CD4-positive, alpha-beta memory T cell (primary cell): ENCODE measurements at regions not wholly inside any gene's neighbourhood (a gene's known extent, or its start where the extent isn't known, plus 50 kb on each side); places are given as distances from the start of the nearest gene placed in this dataset.

Experiments used
- CTCF ChIA-PET: fragments of 350-600 bp; sonication (Branson Sonifier 250); formaldehyde crosslinking; loops from one replicate; lab custom pipeline; 2021; ENCODE audit warnings: inconsistent platforms; ENCODE audit not compliant: partially characterized antibody; lab: Charles Lee
- POLR2A ChIA-PET: fragments of 350-600 bp; sonication (Branson Sonifier 250); formaldehyde crosslinking; loops from one replicate; lab custom pipeline; 2021; ENCODE audit not compliant: partially characterized antibody; lab: Charles Lee
- DNase-seq, 5 donors: peaks; one replicate each; pipeline versions ENCODE4 v3.0.0 to v3.0.0-alpha.2; 2020 to 2022; ENCODE audit warnings: mixed read lengths in 1 of 5
- H3K27ac ChIP-seq: one replicate; pipeline ENCODE4 v1.7.0; 2013; ENCODE audit warnings: low read depth, low read length
- H3K27me3 ChIP-seq: 2 replicates; pipeline ENCODE4 v1.7.0; 2013; ENCODE audit warnings: mild to moderate bottlenecking, low read length, moderate library complexity; ENCODE audit not compliant: insufficient read depth
- H3K36me3 ChIP-seq: 2 replicates; pipeline ENCODE4 v1.7.0; 2013; ENCODE audit warnings: mild to moderate bottlenecking, low read length, moderate library complexity; ENCODE audit not compliant: insufficient read depth
- H3K4me1 ChIP-seq: 2 replicates; pipeline ENCODE4 v1.7.0; 2013; ENCODE audit warnings: mild to moderate bottlenecking, low read length, moderate library complexity; ENCODE audit not compliant: insufficient read depth
- H3K4me3 ChIP-seq, 2 donors: one replicate each; pipeline ENCODE4 v1.7.0; 2013; ENCODE audit warnings: low read length in 2 of 2, mild to moderate bottlenecking in 1 of 2
- H3K9me3 ChIP-seq, 2 donors: one replicate each; pipeline ENCODE4 v1.7.0; 2013; ENCODE audit warnings: low read length in 2 of 2, control low read depth in 1 of 2; ENCODE audit not compliant: control insufficient read depth in 1 of 2
- H3K27ac Mint-ChIP-seq, 7 donors: one replicate each; pipeline ENCODE4 v1.8.0; 2020 to 2021; ENCODE audit warnings: mixed read lengths in 7 of 7, mild to moderate bottlenecking in 6 of 7, inconsistent platforms in 3 of 7, moderate library complexity in 3 of 7
- H3K27me3 Mint-ChIP-seq, 2 donors: one replicate each; pipeline ENCODE4 v1.8.0; 2020 to 2021; ENCODE audit warnings: mixed read lengths in 2 of 2
- H3K36me3 Mint-ChIP-seq, 2 donors: one replicate each; pipeline ENCODE4 v1.8.0; 2020 to 2021; ENCODE audit warnings: mixed read lengths in 2 of 2, inconsistent platforms in 1 of 2, mild to moderate bottlenecking in 1 of 2
- H3K4me1 Mint-ChIP-seq, 4 donors: one replicate each; pipeline ENCODE4 v1.8.0; 2020 to 2021; ENCODE audit warnings: mixed read lengths in 4 of 4, mild to moderate bottlenecking in 1 of 4
- H3K4me3 Mint-ChIP-seq, 8 donors: one replicate each; pipeline ENCODE4 v1.8.0; 2020 to 2021; ENCODE audit warnings: mixed read lengths in 8 of 8, mild to moderate bottlenecking in 7 of 8, moderate library complexity in 6 of 8, inconsistent platforms in 3 of 8
- H3K9me3 Mint-ChIP-seq, 8 donors: one replicate each; pipeline ENCODE4 v1.8.0; 2020 to 2021; ENCODE audit warnings: mixed read lengths in 8 of 8, mild to moderate bottlenecking in 5 of 8, inconsistent platforms in 3 of 8, moderate library complexity in 1 of 8
- intact Hi-C: fragments of 100-400 bp; cut with micrococcal nuclease; formaldehyde crosslinking; loops from one replicate; pipeline ENCODE4 v1.15.1; 2023

DNA sequence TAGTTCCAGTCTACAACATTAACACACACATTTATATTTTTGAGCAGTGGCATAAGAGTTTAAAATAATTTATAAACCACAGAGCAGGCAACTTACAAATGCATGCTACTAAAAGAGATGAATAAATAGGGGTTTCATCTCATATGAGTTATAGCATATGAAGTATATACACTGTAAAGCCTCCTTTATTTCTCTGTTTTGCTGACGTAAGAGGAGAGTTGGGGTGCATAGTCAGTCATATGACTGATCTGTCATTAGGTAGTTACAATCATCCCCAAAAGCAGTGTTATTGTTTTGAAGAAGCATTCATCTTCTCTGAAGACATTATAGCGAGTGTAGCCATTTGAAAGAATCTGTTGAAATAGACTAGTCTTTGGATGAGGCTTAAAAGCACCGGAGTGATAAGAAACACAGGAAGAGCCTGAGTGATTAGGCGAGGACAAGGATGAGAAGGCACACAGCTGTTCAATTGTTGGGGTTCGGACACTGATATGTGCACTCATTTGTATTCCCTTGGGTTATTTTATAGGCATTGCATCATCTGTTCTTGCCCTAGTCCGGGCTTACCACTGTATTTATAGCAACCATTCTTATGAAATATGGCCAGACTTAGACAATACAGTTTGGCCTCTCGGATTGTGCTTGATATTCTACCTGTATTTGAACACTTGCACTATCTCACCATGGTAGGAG, 325.7 kb downstream of the SAMD5 start:
- CTCF ChIA-PET: no interaction called here
- H3K9me3 ChIP-seq: no peaks in the 10 kb centered on the region
- POLR2A ChIA-PET: no interaction called here
- no peaks in the 10 kb centered on the region for H3K4me1 ChIP-seq
- no peak overlapping the region for H3K27ac Mint-ChIP-seq
- no peak overlapping the region for H3K4me3 ChIP-seq
- H3K4me3 Mint-ChIP-seq: no peak overlapping the region
- H3K27me3 ChIP-seq: no peaks in the 10 kb centered on the region
- intact Hi-C loops: no loop called here
- peaks cover 0 to 2% (median 0%) of the 10 kb centered on the region in 8 donors for H3K9me3 Mint-ChIP-seq
- H3K4me1 Mint-ChIP-seq: no peaks in the 10 kb centered on the region
- H3K27me3 Mint-ChIP-seq: no peaks in the 10 kb centered on the region
- no peak for DNase-seq
- H3K27ac ChIP-seq: no peak overlapping the region
- no peaks in the 10 kb centered on the region for H3K36me3 ChIP-seq
- no peaks in the 10 kb centered on the region for H3K36me3 Mint-ChIP-seq

DNA sequence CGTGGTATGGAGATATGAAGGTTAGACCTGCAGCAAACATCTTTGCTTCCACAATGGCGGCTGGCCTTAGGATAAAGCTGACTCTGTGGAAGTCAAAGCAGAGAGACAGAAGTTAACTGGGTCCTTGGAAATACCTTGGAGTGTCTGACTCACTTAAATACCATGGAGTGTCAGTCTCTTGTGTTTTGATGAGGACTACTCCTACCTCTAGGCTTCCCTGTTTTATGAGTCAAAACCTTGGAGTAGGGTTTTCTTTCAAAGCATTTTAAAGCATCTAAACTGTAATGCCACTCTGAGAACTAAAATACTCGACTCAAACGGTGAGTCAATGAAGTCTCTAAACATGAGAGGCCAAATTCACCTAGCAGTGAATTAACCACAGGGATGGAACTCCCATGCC, 329.1 kb downstream of the SAMD5 start:
- intact Hi-C loops: no loop called here
- Histone ChIP-seq H3K9me3 (no peaks in the 10 kb centered on the region), H3K27ac (no peak overlapping the region), H3K36me3 (no peaks in the 10 kb centered on the region), H3K4me1 (no peaks in the 10 kb centered on the region), H3K27me3 (no peaks in the 10 kb centered on the region), H3K4me3 (no peak overlapping the region)
- peaks cover 0 to 2% (median 0%) of the 10 kb centered on the region in 8 donors for H3K9me3 Mint-ChIP-seq
- DNase-seq: no peak
- no peaks in the 10 kb centered on the region for H3K4me1 Mint-ChIP-seq
- no peak overlapping the region for H3K27ac Mint-ChIP-seq
- no peaks in the 10 kb centered on the region for H3K36me3 Mint-ChIP-seq
- ChIA-PET POLR2A (no interaction called here), CTCF (no interaction called here)
- no peaks in the 10 kb centered on the region for H3K27me3 Mint-ChIP-seq
- no peak overlapping the region for H3K4me3 Mint-ChIP-seq

DNA sequence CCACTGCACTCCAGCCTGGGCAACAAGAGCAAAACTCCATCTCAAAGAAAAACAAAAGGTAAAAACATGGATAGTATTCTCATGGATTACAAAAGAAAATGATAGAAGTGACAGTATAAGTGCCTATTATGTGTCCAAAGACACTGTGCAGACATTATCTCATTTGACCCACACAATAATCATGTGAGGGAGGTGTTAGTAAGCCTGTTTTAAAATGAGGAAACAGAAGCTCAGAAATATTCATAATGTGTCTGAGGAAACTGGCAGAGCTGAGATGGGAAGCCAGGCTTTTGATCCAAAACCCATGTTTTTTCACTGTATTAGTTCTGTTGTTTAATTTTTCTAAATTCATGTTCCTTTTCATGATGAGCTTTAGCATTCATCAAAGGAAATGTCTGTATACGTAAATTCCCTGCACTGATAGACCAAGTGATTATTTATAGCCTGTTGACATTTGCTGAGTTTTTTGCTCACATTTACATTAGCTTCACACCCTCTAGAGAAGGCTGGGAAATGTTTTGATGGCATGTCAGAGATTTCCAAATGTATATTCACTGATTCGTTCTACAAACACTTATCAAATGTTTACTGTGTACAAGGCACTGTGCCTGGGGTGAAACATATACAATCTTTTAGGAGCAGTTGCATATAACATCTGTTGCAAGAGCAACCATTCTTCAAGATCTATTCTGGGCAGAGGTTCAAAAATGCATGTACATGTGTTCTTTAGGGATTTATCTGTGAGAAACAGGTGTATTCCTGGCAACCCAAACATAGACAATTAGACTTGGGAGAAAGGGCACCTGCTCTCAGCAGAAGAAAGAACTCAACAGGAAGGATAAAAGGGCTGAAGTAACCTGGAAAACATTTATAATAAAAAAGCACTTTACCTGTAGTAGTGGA, 331.5 kb downstream of the SAMD5 start:
- DNase-seq: no peak
- Mint-ChIP-seq H3K36me3 (no peaks in the 10 kb centered on the region), H3K4me1 (no peaks in the 10 kb centered on the region), H3K27me3 (no peaks in the 10 kb centered on the region), H3K27ac (no peak overlapping the region), H3K9me3 (peaks cover 0 to 2% (median 0%) of the 10 kb centered on the region in 8 donors), H3K4me3 (no peak overlapping the region)
- H3K27me3 ChIP-seq: no peaks in the 10 kb centered on the region
- no peak overlapping the region for H3K27ac ChIP-seq
- H3K9me3 ChIP-seq: no peaks in the 10 kb centered on the region
- ChIA-PET POLR2A (no interaction called here), CTCF (no interaction called here)
- no peaks in the 10 kb centered on the region for H3K36me3 ChIP-seq
- H3K4me3 ChIP-seq: no peak overlapping the region
- intact Hi-C loops: no loop called here
- no peaks in the 10 kb centered on the region for H3K4me1 ChIP-seq

DNA sequence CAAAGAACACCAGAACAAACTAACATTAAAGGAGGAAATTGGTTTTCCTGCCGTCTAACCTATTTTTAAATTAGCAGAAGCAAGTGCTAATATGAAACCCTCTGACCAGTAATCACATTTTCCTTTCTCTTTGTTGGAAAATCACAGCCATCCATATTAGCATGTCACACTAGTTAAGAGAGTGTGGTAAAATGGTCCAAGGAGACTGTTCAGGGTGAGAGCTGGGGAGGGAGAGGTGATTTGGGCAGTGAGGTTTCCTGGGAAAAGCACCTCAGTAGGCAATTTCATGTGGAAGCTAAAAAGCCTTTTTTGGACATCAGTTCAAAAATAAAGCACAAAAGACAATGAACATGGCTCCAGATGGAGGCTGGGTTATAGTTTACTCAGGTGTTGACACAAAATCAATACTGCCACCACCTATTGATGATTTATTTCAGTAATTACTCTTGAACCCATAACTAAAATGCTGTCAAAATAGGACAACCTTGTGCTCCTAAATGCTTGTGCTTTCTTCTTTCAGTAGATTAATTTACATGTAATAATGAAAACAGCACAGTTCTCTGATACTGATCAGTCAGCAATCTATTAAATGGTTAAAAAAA, 333.2 kb downstream of the SAMD5 start:
- DNase-seq: no peak
- Mint-ChIP-seq H3K27ac (no peak overlapping the region), H3K27me3 (no peaks in the 10 kb centered on the region), H3K36me3 (no peaks in the 10 kb centered on the region), H3K9me3 (no peaks in the 10 kb centered on the region), H3K4me3 (no peak overlapping the region), H3K4me1 (no peaks in the 10 kb centered on the region)
- POLR2A ChIA-PET: no interaction called here
- intact Hi-C loops: no loop called here
- H3K4me1 ChIP-seq: no peaks in the 10 kb centered on the region
- no peak overlapping the region for H3K4me3 ChIP-seq
- no peaks in the 10 kb centered on the region for H3K27me3 ChIP-seq
- no peaks in the 10 kb centered on the region for H3K36me3 ChIP-seq
- CTCF ChIA-PET: no interaction called here
- no peaks in the 10 kb centered on the region for H3K9me3 ChIP-seq
- no peak overlapping the region for H3K27ac ChIP-seq

DNA sequence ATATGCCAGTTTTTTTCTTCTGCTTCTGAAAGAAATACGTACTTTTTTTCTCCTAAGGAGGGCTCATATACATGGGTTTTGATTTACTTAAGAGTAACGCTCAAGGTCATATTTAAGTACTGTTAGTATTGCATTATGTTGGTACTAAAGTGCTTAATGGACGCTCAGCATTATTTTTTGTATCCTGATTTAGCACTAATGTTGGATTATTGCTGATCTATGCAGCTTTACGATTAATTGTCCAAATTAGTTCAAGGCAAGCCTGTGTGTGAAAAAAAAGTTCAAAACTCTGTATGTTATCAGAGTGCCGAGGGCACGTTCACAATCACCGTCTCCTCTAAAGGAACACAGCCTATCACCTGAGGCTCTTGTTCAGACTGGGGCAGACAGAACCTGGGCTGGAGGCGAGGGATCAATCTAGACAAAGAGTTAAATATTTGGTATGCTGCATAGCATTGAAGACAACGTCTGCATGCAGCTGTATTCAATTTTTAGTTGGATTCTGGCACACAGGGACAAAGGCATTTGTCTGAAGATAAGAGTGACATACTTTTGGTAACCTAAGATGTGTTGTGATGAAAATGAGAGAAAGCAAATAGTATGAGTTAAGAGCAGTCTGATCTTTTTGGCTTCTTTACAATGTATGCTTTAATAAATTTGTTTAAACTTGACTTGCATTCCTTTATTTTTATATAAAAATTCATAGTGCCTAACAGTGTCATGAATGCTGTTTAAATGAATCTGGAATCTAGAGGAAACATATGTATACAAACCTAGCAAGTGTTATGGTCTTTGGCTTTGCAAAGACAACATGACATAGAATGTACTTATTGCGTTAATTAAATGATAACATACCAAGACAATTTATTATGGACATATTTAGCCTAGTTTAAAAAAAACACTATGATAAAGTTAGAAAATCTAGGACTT, 341.2 kb downstream of the SAMD5 start:
- peak overlapping the region in 1 of 8 donors; percentile 27 for H3K4me3 Mint-ChIP-seq
- no peaks in the 10 kb centered on the region for H3K36me3 ChIP-seq
- no peaks in the 10 kb centered on the region for H3K36me3 Mint-ChIP-seq
- ChIA-PET CTCF (no interaction called here), POLR2A (no interaction called here)
- H3K9me3 Mint-ChIP-seq: peaks cover 0 to 4% (median 0%) of the 10 kb centered on the region in 8 donors
- H3K27ac Mint-ChIP-seq: no peak overlapping the region
- H3K4me1 Mint-ChIP-seq: no peaks in the 10 kb centered on the region
- H3K27me3 Mint-ChIP-seq: no peaks in the 10 kb centered on the region
- no peak overlapping the region for H3K27ac ChIP-seq
- no peaks in the 10 kb centered on the region for H3K27me3 ChIP-seq
- H3K9me3 ChIP-seq: no peaks in the 10 kb centered on the region
- DNase-seq: no peak
- intact Hi-C loops: no loop called here
- H3K4me1 ChIP-seq: no peaks in the 10 kb centered on the region
- no peak overlapping the region for H3K4me3 ChIP-seq

DNA sequence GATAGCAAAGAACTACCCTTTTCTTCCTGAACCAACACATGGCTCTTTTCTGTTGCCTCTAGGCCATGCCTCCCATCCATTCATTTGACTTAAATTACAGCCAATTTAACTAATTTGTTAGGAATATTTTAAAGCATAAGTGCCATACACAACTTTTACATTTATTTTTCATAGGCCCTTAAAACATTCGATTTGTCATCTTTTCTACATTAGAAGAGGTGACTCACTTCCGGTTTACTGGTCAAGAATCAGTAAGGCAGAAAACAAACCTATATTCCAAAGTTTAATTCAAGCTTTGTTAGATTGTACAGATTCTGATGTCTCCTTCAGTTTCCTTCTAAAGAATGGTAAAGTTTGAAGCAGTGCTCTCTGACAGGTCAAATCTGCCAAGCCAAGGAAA, 344.3 kb downstream of the SAMD5 start:
- H3K36me3 ChIP-seq: no peaks in the 10 kb centered on the region
- intact Hi-C loops: no loop called here
- H3K9me3 ChIP-seq: no peaks in the 10 kb centered on the region
- no peak overlapping the region for H3K27ac Mint-ChIP-seq
- H3K27me3 Mint-ChIP-seq: no peaks in the 10 kb centered on the region
- peaks cover 0 to 2% (median 0%) of the 10 kb centered on the region in 8 donors for H3K9me3 Mint-ChIP-seq
- no peaks in the 10 kb centered on the region for H3K27me3 ChIP-seq
- H3K4me3 Mint-ChIP-seq: no peak overlapping the region
- H3K4me1 ChIP-seq: no peaks in the 10 kb centered on the region
- H3K4me1 Mint-ChIP-seq: no peaks in the 10 kb centered on the region
- H3K27ac ChIP-seq: no peak overlapping the region
- POLR2A ChIA-PET: no interaction called here
- CTCF ChIA-PET: no interaction called here
- no peaks in the 10 kb centered on the region for H3K36me3 Mint-ChIP-seq
- no peak overlapping the region for H3K4me3 ChIP-seq
- no peak for DNase-seq
